BLaER1 (cell line): ENCODE measurements at regions not wholly inside any gene's neighbourhood (a gene's known extent, or its start where the extent isn't known, plus 50 kb on each side); places are given as distances from the start of the nearest gene placed in this dataset.

Source experiments
- H3K27ac ChIP-seq: shearing (Covaris generic); formaldehyde crosslinking; 2 replicates; pipeline ENCODE4 v1.8.1; 2022
- H3K27me3 ChIP-seq: shearing (Covaris generic); formaldehyde crosslinking; 2 replicates; pipeline ENCODE4 v1.8.1; 2022
- H3K36me3 ChIP-seq: shearing (Covaris generic); formaldehyde crosslinking; 2 replicates; pipeline ENCODE4 v1.8.1; 2022
- H3K4me1 ChIP-seq: shearing (Covaris generic); formaldehyde crosslinking; 2 replicates; pipeline ENCODE4 v1.8.1; 2022
- H3K4me2 ChIP-seq: shearing (Covaris generic); formaldehyde crosslinking; 2 replicates; pipeline ENCODE4 v1.8.1; 2022
- H3K4me3 ChIP-seq: shearing (Covaris generic); formaldehyde crosslinking; 2 replicates; pipeline ENCODE4 v1.8.1; 2022
- H3K9ac ChIP-seq: shearing (Covaris generic); formaldehyde crosslinking; 2 replicates; pipeline ENCODE4 v1.8.1; 2022
- H3K9me3 ChIP-seq: shearing (Covaris generic); formaldehyde crosslinking; 2 replicates; pipeline ENCODE4 v1.8.1; 2022
- H4K20me1 ChIP-seq: shearing (Covaris generic); formaldehyde crosslinking; 2 replicates; pipeline ENCODE4 v1.8.1; 2022
- Cebpa-rat ChIP-seq: shearing (Covaris generic); IDR thresholded peaks from 2 replicates; pipeline ENCODE4 v1.8.1; 2022

DNA sequence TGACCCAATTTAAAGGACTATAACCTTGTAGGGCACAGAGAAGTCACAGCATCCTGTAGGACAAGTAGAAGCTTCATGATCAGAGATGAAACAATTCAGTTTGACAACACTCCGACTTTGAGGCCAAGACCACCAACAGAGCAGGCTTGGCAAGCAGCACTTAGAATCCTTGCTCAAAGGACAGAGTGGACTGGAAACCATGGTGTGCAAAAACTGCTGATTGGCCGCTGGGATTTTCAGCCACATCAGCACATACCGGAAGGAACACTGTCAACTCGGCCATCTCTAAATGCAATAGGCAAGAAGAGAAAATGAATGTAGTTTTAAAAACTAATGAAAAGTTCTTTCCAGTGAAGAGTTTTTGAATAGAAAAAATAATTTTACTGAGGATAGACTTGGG lies 92.0 kb upstream of the PRMT6 start:
- Histone ChIP-seq H3K9ac (no peak overlapping the region), H3K36me3 (no peaks in the 10 kb centered on the region), H3K27ac (no peak overlapping the region), H3K9me3 (no peaks in the 10 kb centered on the region), H3K4me1 (no peaks in the 10 kb centered on the region), H3K27me3 (no peaks in the 10 kb centered on the region), H3K4me2 (no peak overlapping the region), H4K20me1 (no peaks in the 10 kb centered on the region), H3K4me3 (no peak overlapping the region)
- TF ChIP-seq Cebpa-rat = no peak

DNA sequence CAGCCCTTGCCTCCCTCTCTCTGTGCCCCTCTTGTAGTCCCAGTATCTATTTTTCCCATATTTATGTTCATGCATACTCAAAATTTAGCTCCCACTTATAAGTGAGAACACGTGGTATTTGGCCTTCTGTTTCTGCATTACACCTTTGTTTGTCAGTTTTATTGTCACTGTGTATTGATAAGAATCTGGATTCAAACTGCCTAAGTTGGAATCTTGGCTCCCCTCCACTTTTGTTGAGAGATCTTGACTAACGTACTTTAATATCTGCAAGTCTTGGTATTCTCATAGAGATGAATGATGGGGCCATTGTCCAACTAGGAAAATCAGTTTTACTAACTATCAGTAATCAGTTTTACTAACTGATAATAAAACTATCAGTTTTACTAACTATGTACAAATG lies 87.8 kb upstream of the PRMT6 start:
- Histone ChIP-seq H4K20me1 (no peaks in the 10 kb centered on the region), H3K4me2 (no peak overlapping the region), H3K27ac (no peak overlapping the region), H3K4me3 (no peak overlapping the region), H3K36me3 (no peaks in the 10 kb centered on the region), H3K9ac (no peak overlapping the region), H3K9me3 (no peaks in the 10 kb centered on the region), H3K4me1 (no peaks in the 10 kb centered on the region), H3K27me3 (no peaks in the 10 kb centered on the region)
- no peak for TF ChIP-seq Cebpa-rat

DNA sequence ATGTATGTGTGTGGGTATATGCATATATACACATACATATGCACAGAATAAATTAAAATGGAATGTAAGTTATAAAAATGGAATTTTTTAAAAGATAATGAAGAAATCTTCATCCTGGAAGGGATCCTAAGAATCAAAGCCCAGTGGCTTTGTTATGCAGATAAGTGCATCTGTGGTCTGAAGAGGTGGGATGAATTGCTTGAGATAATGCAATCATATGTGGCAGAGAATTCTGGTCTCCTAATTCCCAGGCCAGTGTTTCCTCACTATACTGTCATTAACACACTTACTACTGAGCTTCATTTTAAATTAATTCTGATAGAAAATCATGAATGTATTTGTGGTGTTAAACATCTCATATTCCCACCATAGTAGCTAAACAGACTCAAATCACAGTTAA lies 86.7 kb upstream of the PRMT6 start:
- H3K4me3 ChIP-seq = no peak overlapping the region
- H3K27me3 ChIP-seq = no peaks in the 10 kb centered on the region
- no peak for TF ChIP-seq Cebpa-rat
- H4K20me1 ChIP-seq = no peaks in the 10 kb centered on the region
- no peak overlapping the region for H3K27ac ChIP-seq
- H3K9me3 ChIP-seq = no peaks in the 10 kb centered on the region
- no peak overlapping the region for H3K4me2 ChIP-seq
- no peak overlapping the region for H3K9ac ChIP-seq
- no peaks in the 10 kb centered on the region for H3K36me3 ChIP-seq
- no peaks in the 10 kb centered on the region for H3K4me1 ChIP-seq

DNA sequence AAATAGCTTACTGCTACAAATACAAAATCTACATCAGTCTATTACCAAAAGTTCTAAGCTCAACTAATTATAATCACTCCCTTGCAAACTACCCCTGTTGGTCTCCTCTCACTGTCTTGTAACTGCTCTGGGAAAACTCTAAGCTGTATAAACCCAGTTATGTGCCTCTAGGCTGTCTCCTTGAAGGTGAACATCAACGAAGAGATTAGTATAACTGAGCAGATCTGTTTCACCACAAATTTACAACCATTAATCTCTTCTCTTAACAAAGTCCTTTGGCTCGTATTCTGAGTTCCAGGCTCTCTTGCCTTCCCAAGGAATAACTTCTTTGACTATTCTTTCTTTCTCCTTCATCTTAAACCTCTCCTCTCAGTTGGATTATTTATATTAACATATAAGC lies 84.4 kb upstream of the PRMT6 start:
- Histone ChIP-seq H3K27me3 (no peaks in the 10 kb centered on the region), H3K27ac (no peak overlapping the region), H3K36me3 (no peaks in the 10 kb centered on the region), H3K9me3 (no peaks in the 10 kb centered on the region), H3K4me3 (no peak overlapping the region), H3K4me1 (no peaks in the 10 kb centered on the region), H3K9ac (no peak overlapping the region), H3K4me2 (no peak overlapping the region), H4K20me1 (no peaks in the 10 kb centered on the region)
- no peak for TF ChIP-seq Cebpa-rat

DNA sequence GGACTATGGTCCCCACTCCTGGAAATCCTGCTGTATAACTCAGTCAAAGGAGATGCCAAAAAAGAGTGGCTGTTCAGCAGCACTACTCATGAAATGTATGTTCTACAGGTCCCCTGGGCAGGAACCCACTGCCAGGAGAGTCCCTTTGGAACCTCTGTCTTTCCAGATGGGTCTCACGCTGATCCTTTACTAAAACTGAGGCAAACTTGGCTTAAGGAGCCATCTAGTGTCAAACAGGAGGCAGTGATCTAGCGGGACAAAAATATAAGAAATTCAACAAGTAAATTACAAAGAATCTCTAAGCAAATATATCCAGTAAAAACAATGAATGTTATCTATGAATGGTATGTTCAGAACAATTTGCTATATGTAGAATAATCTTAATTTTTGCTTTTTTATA lies 80.5 kb upstream of the PRMT6 start:
- Histone ChIP-seq H3K4me3 (no peak overlapping the region), H3K4me1 (no peaks in the 10 kb centered on the region), H3K27ac (no peak overlapping the region), H3K9ac (no peak overlapping the region), H3K9me3 (no peaks in the 10 kb centered on the region), H3K27me3 (no peaks in the 10 kb centered on the region), H3K36me3 (no peaks in the 10 kb centered on the region), H3K4me2 (no peak overlapping the region), H4K20me1 (no peaks in the 10 kb centered on the region)
- no peak for TF ChIP-seq Cebpa-rat

DNA sequence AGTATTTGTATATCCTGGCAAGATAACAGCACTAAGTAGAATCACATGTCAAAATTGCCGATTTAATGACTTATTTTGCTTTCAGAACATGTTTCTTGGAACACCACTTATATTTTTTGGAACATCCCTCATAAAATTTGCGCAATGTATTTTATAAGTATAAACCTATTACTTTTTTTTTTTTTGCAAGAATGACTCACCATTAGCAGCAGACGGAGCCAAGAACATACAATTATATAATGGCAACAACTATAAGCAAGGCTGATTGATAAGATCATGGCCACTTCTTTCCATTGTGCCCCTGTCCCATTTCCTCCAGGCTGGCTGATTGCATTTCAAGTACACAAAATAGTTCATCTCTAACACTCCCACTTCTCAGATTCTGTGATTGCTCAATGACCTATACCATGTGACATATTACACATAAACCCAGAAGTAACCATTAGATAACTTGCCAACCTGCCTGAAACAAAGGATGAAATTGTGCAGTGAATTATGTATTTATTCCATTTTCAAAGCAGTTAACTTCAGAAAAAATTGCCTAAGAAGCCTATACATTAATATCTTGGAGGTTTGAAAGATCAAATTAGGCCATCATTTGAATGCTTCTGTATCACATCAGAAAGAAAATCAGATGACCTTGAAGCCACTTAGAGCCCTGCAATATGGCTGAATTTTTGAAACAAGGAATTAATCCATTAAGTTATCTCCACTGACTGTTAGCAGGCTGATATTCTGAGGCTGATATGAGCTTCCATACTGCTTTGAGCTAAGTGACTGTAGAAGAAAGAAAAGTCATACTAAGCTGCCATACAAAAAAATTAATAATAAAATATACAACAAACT lies 77.8 kb upstream of the PRMT6 start:
- Histone ChIP-seq H3K4me2 (no peak overlapping the region), H4K20me1 (no peaks in the 10 kb centered on the region), H3K4me1 (no peaks in the 10 kb centered on the region), H3K4me3 (no peak overlapping the region), H3K27me3 (no peaks in the 10 kb centered on the region), H3K9me3 (no peaks in the 10 kb centered on the region), H3K27ac (no peak overlapping the region), H3K36me3 (no peaks in the 10 kb centered on the region), H3K9ac (no peak overlapping the region)
- TF ChIP-seq Cebpa-rat = no peak

DNA sequence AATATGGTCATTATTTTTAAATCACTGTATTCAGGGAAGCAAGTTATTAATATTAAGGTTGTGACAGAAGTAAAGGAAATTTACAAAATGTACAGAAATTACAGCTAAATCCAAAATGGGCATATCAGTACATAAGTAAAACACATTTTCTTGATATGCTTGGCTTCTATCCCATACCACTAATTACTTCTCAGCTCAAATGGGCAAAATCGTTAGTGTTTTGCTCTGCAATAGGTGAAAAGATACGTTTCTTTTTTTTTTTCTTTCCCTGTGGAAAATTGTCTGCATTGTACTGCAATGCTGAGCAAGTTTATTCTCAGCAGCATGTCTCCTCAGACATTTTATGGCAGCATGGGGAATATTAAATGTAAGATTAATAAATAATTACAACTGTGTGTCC lies 77.1 kb upstream of the PRMT6 start:
- no peak overlapping the region for H3K4me3 ChIP-seq
- no peaks in the 10 kb centered on the region for H3K27me3 ChIP-seq
- no peak overlapping the region for H3K4me2 ChIP-seq
- no peaks in the 10 kb centered on the region for H3K9me3 ChIP-seq
- H3K4me1 ChIP-seq = no peaks in the 10 kb centered on the region
- no peak overlapping the region for H3K27ac ChIP-seq
- no peak for TF ChIP-seq Cebpa-rat
- H3K9ac ChIP-seq = no peak overlapping the region
- no peaks in the 10 kb centered on the region for H3K36me3 ChIP-seq
- H4K20me1 ChIP-seq = no peaks in the 10 kb centered on the region

DNA sequence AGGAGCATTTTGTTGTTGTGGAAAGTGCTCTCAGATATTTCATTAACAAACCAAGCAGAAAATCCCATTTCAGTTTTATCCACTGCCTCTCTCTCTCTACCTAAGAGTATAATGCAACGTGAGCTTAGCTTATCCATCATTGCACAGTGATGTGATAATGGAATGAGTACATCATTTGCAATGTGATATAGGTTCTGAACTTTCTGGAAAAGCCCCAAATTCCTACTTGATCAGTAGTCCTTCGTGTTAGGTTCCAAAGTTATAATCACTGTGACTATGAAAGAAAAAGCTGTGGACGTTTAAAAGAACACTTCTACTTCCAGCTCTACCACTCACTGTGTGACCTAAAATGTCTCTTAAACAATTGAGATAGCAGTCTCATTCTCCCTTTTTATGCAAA lies 76.4 kb upstream of the PRMT6 start:
- H3K9ac ChIP-seq = no peak overlapping the region
- no peak for TF ChIP-seq Cebpa-rat
- no peaks in the 10 kb centered on the region for H3K27me3 ChIP-seq
- no peaks in the 10 kb centered on the region for H3K9me3 ChIP-seq
- H3K4me3 ChIP-seq = no peak overlapping the region
- no peaks in the 10 kb centered on the region for H4K20me1 ChIP-seq
- H3K27ac ChIP-seq = no peak overlapping the region
- no peaks in the 10 kb centered on the region for H3K36me3 ChIP-seq
- no peaks in the 10 kb centered on the region for H3K4me1 ChIP-seq
- no peak overlapping the region for H3K4me2 ChIP-seq

DNA sequence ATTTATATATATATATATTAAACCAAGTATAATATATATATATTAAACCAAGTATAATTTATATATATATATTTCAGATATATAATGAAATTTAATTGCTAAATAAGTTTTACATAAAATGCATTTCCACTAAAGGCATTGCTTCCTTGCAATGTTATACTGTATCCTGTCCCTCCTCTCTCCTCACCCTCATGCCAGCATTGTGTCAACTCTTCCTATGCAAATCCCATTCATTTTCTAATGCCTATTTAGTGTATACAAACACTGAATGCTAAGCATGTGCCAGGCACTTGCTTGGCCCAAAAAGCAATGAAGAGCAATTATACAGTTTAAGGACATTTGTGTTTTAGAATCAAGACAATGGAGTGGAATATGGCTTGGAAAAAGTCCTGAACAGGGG lies 71.7 kb upstream of the PRMT6 start:
- Histone ChIP-seq H3K9me3 (no peaks in the 10 kb centered on the region), H3K36me3 (no peaks in the 10 kb centered on the region), H3K27me3 (no peaks in the 10 kb centered on the region), H3K27ac (no peak overlapping the region), H3K4me3 (no peak overlapping the region), H4K20me1 (no peaks in the 10 kb centered on the region), H3K9ac (no peak overlapping the region), H3K4me1 (no peaks in the 10 kb centered on the region), H3K4me2 (no peak overlapping the region)
- TF ChIP-seq Cebpa-rat = no peak

DNA sequence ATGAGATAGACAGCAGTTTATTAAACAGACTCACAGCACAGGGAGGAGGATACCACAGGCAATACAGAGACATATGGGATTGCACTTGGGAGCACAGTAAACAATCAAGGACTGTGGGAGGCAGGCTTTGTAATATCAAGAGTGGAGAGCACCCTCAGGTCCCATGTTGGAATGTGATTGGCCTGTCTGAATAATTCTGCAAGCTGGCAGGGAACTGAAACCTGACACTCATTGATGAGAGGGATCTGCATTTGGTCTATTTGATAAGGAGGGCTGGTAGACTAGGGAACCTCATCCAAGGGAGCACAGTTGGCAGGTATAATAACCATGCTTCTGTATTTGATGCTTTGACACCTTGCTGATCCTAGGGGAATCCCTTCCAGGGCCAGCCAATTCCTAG lies 69.9 kb upstream of the PRMT6 start:
- Histone ChIP-seq H3K27me3 (no peaks in the 10 kb centered on the region), H3K4me1 (no peaks in the 10 kb centered on the region), H3K4me3 (no peak overlapping the region), H3K27ac (no peak overlapping the region), H3K36me3 (no peaks in the 10 kb centered on the region), H3K9me3 (no peaks in the 10 kb centered on the region), H4K20me1 (no peaks in the 10 kb centered on the region), H3K4me2 (no peak overlapping the region), H3K9ac (no peak overlapping the region)
- no peak for TF ChIP-seq Cebpa-rat

DNA sequence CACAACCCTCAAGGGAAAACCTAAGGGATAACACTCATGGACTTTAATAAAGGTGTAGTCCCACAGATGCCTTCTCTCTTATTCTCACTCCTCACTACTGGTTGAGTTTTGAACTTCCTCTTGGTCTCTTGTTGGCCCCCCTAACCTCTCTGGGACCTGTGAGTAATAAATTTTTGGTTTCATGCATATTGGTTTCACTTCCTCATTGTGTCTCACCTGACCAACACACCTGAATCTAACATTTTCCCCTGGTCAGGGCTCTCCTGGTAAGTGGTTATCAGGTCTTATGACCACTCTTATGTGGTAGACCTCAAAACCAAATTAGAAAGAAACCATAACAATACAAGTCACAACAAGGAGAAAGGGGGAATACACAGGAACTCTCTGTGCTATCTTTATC lies 60.5 kb upstream of the PRMT6 start:
- Histone ChIP-seq H3K4me2 (no peak overlapping the region), H3K27me3 (no peaks in the 10 kb centered on the region), H3K36me3 (no peaks in the 10 kb centered on the region), H3K4me3 (no peak overlapping the region), H4K20me1 (no peaks in the 10 kb centered on the region), H3K4me1 (no peaks in the 10 kb centered on the region), H3K27ac (no peak overlapping the region), H3K9ac (no peak overlapping the region), H3K9me3 (no peaks in the 10 kb centered on the region)
- TF ChIP-seq Cebpa-rat = no peak
